Mesodermal cell (in vitro differentiated cells): ENCODE measurements at regions not wholly inside any gene's neighbourhood (a gene's known extent, or its start where the extent isn't known, plus 50 kb on each side); places are given as distances from the start of the nearest gene placed in this dataset.
"Not testable (repeated sequence)": the region's sequence is repeated elsewhere in the genome, so short reads cannot be mapped to it uniquely, and the experiment has no call there.

Experiments
- H3K27ac ChIP-seq: 2 replicates; pipeline ENCODE4 v1.7.0; 2013; ENCODE audit warnings: mild to moderate bottlenecking, low read depth, low read length, moderate library complexity; ENCODE audit not compliant: severe bottlenecking
- H3K36me3 ChIP-seq: 2 replicates; pipeline ENCODE4 v1.7.1; 2013; ENCODE audit warnings: mild to moderate bottlenecking, low read length, moderate library complexity; ENCODE audit not compliant: control insufficient read depth, insufficient read depth
- H3K4me1 ChIP-seq: one replicate; pipeline ENCODE4 v1.7.1; 2013; ENCODE audit warnings: mild to moderate bottlenecking, low read length; ENCODE audit not compliant: insufficient read depth, control insufficient read depth, poor library complexity, severe bottlenecking
- H3K4me3 ChIP-seq: 2 replicates; pipeline ENCODE4 v1.7.0; 2013; ENCODE audit warnings: low read length, control low read depth, mild to moderate bottlenecking; ENCODE audit not compliant: insufficient read depth, poor library complexity, severe bottlenecking; ENCODE audit errors: extremely low read depth
- H3K9me3 ChIP-seq: 2 replicates; pipeline ENCODE4 v1.7.1; 2013; ENCODE audit warnings: mild to moderate bottlenecking, low read length, moderate library complexity; ENCODE audit not compliant: control insufficient read depth
- WGBS, 2 experiments: methylation state at CpG; one replicate each; pipeline ENCODE4 v1.1.5; 2013; ENCODE audit warnings: missing lambda C conversion rate in 2 of 2; ENCODE audit not compliant: insufficient coverage in 2 of 2; 5-methylcytosine and 5-hydroxymethylcytosine counted together

GRCh38 chr12:4191642-4192041 lies 81.9 kb upstream of the CCND2 start:
- Histone ChIP-seq H3K4me3 (no peak overlapping the region), H3K27ac (no peak overlapping the region), H3K36me3 (no peaks in the 10 kb centered on the region), H3K9me3 (no peaks in the 10 kb centered on the region), H3K4me1 (no peaks in the 10 kb centered on the region)
- 93% methylated on average over 2 of the region's 2 CpGs; no CpG with 5 or more reads in 1 of the 2 experiments for WGBS, 2 experiments

GRCh38 chr12:4191149-4191548 lies 82.4 kb upstream of the CCND2 start:
- Histone ChIP-seq H3K9me3 (no peaks in the 10 kb centered on the region), H3K4me3 (no peak overlapping the region), H3K4me1 (no peaks in the 10 kb centered on the region), H3K36me3 (no peaks in the 10 kb centered on the region), H3K27ac (no peak overlapping the region)
- WGBS, 2 experiments, result 83 to 94% methylated on average over 1 to 2 of the region's 3 CpGs

DNA sequence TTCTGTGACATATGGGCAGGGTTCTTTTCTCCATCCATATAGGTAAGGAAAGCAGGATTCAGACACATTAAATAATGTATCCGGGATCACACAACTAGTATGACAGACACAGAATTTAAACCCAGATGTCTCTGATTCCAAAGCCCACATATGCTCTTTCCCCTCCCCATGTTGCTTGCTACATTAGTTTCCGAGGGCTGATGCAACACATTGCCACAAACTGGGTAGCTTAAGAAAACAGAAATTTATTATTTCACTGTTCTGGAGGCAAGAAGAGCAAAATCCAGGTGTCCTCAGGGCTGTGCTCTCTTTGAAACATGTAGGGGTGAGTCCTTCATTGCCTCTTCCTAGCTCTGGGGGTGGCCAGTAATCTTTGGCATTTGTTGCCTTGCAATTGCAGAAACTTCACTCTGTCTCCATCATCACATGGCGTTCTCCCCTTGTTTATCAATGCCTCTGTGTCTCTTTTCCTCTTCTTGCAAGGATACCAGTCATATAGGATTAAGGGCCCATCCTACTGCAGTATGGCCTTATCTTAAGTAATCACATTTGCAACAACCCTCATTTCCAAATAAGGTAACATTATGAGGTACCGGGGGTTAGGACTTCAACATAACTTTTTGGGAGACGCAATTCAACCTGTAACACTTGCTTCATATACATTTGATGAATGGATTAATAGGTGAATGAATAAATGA lies 83.0 kb upstream of the CCND2 start:
- Histone ChIP-seq H3K36me3 (no peaks in the 10 kb centered on the region), H3K4me1 (no peaks in the 10 kb centered on the region), H3K9me3 (no peaks in the 10 kb centered on the region), H3K27ac (no peak overlapping the region), H3K4me3 (no peak overlapping the region)
- WGBS, 2 experiments, result 60 to 80% methylated on average over 1 to 2 of the region's 5 CpGs

DNA sequence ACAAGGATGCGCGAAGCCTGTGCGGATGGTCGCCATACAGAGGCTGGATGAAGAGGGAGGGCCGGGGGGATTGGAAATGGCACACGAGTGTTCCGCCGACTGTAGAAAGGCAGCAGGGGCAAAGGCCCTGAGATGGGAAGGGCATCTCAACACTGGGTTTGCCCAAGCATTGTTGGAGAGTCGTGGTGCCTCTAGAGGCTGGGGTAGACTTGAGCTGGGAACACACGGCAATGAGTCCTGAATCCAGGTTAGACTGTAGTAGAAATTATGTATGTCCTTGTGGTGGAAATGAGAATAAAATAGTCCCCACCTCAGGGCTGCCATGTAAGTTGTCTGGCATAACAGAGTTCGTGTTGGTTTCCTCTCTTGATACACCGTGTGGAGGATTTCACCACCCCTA lies 83.8 kb upstream of the CCND2 start:
- Histone ChIP-seq H3K9me3 (no peaks in the 10 kb centered on the region), H3K4me3 (no peak overlapping the region), H3K27ac (no peak overlapping the region), H3K4me1 (no peaks in the 10 kb centered on the region), H3K36me3 (no peaks in the 10 kb centered on the region)
- 95% methylated on average over 11 of the region's 12 CpGs for WGBS, 2 experiments

- WGBS, 2 experiments, result no CpG with 5 or more reads among the region's 4 CpGs
Observed at GRCh38 chr12:4187916-4188315, 85.6 kb upstream of the CCND2 start.

DNA sequence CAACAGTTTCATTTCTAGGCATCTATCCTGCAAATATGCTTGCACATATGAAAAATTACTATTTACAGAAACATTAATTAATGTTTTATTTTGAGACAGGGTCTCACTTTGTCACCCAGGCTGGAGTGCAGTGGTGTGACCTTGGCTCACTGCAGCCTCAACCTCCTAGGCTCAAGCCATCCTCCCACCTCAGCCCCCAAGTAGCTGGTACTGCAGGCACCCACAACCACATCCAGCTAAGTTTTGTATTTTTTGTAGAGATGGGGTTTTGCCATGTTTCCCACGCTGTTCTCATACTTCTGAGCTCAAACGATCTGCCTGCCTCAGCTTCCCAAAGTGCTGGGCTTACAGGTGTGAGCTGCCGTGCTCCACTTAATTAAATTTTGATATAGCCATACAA lies 86.2 kb upstream of the CCND2 start:
- not testable (repeated sequence) for H3K4me3 ChIP-seq, H3K36me3 ChIP-seq, H3K4me1 ChIP-seq, H3K9me3 ChIP-seq, H3K27ac ChIP-seq
- WGBS, 2 experiments, result no CpG with 5 or more reads among the region's 3 CpGs

More at GRCh38 chr12:4187916-4188315, 85.6 kb upstream of the CCND2 start:
- Histone ChIP-seq H3K4me1 (no peaks in the 10 kb centered on the region), H3K4me3 (no peak overlapping the region), H3K27ac (no peak overlapping the region), H3K9me3 (no peaks in the 10 kb centered on the region), H3K36me3 (no peaks in the 10 kb centered on the region)

DNA sequence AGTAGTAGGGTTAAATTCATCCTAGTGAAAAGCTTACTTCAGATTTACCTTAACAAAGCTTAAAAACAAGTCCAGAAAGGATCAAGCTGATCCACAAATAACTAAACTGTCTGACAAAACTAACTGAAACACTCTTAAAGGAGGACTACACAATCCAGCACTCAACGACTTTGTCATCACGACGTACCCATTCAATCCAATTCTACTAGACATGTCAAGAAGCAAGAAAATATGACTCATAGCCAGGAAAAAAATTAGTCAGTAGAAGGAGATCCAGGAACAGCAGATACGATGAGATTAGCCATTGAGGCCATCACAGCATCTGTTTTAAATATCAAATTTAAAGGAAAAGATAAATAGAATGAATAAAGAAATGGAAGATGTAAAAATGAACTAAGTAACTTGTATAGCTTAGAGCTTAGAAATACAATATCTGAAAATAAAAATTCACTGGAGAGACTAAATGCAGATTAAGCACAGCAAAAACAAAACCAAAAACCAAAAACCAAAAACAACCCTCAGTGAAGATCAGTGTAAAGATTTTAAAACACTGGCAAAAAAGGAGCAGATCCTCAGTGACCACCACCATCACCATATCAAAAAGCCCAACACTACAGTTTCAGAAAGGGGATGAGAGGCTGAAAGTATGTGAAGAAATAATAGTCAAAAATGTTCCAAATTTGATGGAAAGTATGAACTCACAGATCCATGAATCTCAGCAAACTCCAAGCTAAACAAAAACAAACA lies 95.0 kb upstream of the CCND2 start:
- no peak overlapping the region for H3K4me3 ChIP-seq
- 92 to 100% methylated on average over 1 to 3 of the region's 4 CpGs for WGBS, 2 experiments
- no peak overlapping the region for H3K27ac ChIP-seq
- H3K4me1 ChIP-seq, result no peaks in the 10 kb centered on the region
- no peaks in the 10 kb centered on the region for H3K36me3 ChIP-seq
- H3K9me3 ChIP-seq, result no peaks in the 10 kb centered on the region

- Histone ChIP-seq H3K4me1 (no peaks in the 10 kb centered on the region), H3K27ac (no peak overlapping the region), H3K36me3 (no peaks in the 10 kb centered on the region), H3K4me3 (no peak overlapping the region), H3K9me3 (no peaks in the 10 kb centered on the region)
- 80 to 100% methylated on average over 1 of the region's 2 CpGs for WGBS, 2 experiments
Observed at GRCh38 chr12:4177262-4177661, 96.3 kb upstream of the CCND2 start.

- H3K27ac ChIP-seq, result no peak overlapping the region
- H3K4me1 ChIP-seq, result no peaks in the 10 kb centered on the region
- no peaks in the 10 kb centered on the region for H3K36me3 ChIP-seq
Observed at GRCh38 chr12:4176168-4176567, 97.4 kb upstream of the CCND2 start.

GRCh38 chr12:4174417-4174816 lies 99.1 kb upstream of the CCND2 start:
- no peak overlapping the region for H3K4me3 ChIP-seq
- H3K9me3 ChIP-seq, result no peaks in the 10 kb centered on the region
- 55 to 70% methylated on average over 1 to 2 of the region's 3 CpGs for WGBS, 2 experiments
- no peaks in the 10 kb centered on the region for H3K4me1 ChIP-seq
- no peak overlapping the region for H3K27ac ChIP-seq
- H3K36me3 ChIP-seq, result no peaks in the 10 kb centered on the region

More at GRCh38 chr12:4176168-4176567, 97.4 kb upstream of the CCND2 start:
- Histone ChIP-seq H3K9me3 (no peaks in the 10 kb centered on the region), H3K4me3 (no peak overlapping the region)

DNA sequence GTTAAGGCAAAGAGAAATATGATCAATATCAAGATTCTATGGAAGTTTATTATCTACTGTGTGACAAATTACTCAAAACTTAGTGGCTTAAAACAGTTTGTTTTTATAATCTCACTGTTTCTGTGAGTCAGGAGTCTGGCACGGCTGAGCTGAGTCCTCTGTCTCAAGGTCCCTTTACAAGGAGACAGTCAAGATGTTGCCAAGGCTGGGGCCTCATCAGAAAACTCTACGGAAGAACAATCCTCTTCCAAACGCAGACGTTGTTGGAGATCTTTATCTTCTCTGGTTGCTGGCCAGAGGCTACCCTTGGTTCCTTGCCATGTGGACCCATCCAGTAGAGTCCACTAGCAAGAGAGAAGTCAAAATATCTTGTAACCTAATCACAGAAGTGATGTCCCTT lies 100.6 kb upstream of the CCND2 start:
- Histone ChIP-seq H3K4me1 (no peaks in the 10 kb centered on the region), H3K27ac (no peak overlapping the region), H3K9me3 (no peaks in the 10 kb centered on the region), H3K36me3 (no peaks in the 10 kb centered on the region), H3K4me3 (no peak overlapping the region)
- 88 to 89% methylated on average over 4 of the region's 4 CpGs for WGBS, 2 experiments
